ENCODE measurements at regions not wholly inside any gene's neighbourhood (a gene's known extent, or its start where the extent isn't known, plus 50 kb on each side); places are given as distances from the start of the nearest gene placed in this dataset.
"Not testable (repeated sequence)": the region's sequence is repeated elsewhere in the genome, so short reads cannot be mapped to it uniquely, and the experiment has no call there.

- DNase-seq (ENCODE audit: low read depth) = not testable (repeated sequence)
Observed at GRCh38 chr1:157368941-157369340, 183.4 kb downstream of the FCRL5 start.

- no peak for DNase-seq (ENCODE audit: low read depth)
Observed at GRCh38 chr1:157368363-157368762, 184.0 kb downstream of the FCRL5 start.

- no peak for DNase-seq (ENCODE audit: low read depth)
Observed at GRCh38 chr1:157367870-157368269, 184.4 kb downstream of the FCRL5 start.

GRCh38 chr1:157367091-157367739, 185.1 kb downstream of the FCRL5 start:
- no peak for DNase-seq (ENCODE audit: low read depth)

- no peak for DNase-seq (ENCODE audit: low read depth)
Observed at GRCh38 chr1:157364612-157365011, 187.7 kb downstream of the FCRL5 start.

GRCh38 chr1:157363660-157364140, 188.6 kb downstream of the FCRL5 start:
- peak; percentile 47 for DNase-seq (ENCODE audit: low read depth)

- DNase-seq (ENCODE audit: low read depth) = no peak
Observed at GRCh38 chr1:157360023-157360390, 192.3 kb downstream of the FCRL5 start.

GRCh38 chr1:157359314-157360022, 192.8 kb downstream of the FCRL5 start:
- no peak for DNase-seq (ENCODE audit: low read depth)

GRCh38 chr1:157357111-157357510, 195.2 kb downstream of the FCRL5 start:
- no peak for DNase-seq (ENCODE audit: low read depth)

DNA sequence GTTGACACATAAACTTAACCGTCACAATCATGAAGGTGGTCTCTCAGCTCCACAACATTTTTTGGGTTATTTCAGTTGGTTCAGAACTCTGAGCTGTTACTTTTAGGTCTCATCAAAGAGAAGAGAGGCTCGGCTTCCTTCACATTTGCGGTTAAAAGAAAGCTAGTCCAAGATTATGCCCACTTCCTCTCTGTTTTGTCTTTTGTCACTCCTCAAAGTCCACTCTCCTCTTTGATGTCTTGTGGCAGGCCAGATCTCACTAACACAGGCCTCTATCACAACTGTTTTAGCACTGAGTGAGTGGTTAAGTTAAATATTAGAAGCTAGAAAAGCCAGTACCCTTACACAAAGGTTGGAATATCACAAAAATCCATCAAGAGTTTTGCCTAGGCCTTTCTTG, 195.7 kb downstream of the FCRL5 start:
- no peak for DNase-seq (ENCODE audit: low read depth)

DNA sequence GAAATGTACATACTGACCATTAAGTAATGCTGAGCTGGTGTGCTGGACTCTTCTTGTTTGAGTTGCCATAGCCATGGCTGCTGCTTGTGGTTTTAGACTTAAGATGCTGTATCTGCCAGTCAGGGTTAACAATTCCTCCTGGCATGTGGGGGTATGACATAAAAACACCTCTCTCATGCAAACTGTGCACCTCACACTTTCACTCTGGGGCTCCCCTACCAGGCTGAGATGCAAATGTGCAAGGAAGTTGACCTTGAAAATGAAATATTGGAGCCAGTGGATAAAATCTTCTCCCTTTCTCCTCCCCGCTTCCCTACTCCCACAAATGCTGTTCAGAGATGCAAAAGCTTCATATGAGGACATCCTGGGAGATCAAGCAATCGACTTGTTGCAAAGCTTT, 198.8 kb downstream of the FCRL5 start:
- DNase-seq (ENCODE audit: low read depth) = no peak

GRCh38 chr1:157352817-157353408, 199.4 kb downstream of the FCRL5 start:
- DNase-seq (ENCODE audit: low read depth) = no peak

DNA sequence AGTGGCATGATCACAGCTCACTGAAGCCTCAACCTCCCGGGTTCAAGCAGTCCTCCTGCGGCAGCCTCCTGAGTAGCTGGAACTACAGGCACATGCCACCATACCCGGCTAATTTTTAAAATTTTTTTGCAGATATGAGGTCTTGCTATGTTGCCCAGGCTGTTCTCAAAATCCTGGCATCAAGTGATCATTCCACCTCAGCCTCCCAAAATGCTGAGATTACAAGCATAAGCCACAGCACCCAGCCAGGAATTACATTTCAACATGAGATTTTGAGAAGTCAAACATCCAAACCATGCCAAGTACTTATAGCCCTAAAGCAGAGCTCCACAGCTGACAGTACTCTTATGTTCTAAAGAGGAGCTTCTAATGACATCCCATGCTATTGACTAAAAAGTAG, 200.1 kb downstream of the FCRL5 start:
- no peak for DNase-seq (ENCODE audit: low read depth)

DNA sequence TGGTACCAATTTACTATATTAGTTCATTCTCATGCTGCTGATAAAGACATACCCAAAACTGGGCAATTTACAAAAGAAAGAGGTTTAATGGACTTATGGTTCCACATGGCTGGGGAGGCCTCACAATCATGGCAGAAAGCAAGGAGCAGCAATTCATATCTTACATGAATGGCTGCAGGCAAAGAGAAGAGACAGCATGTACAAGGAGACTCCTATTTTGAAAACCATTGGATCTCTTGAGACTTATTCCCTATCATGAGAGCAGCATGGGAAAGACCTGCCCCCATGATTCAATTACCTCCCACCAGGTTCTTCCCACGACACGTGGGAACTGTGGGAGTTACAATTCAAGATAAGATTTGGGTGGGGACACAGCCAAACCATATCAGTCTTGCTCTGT, 200.5 kb downstream of the FCRL5 start:
- DNase-seq (ENCODE audit: low read depth) = not testable (repeated sequence)

GRCh38 chr1:157348538-157349480, 203.5 kb downstream of the FCRL5 start:
- no peak for DNase-seq (ENCODE audit: low read depth)

GRCh38 chr1:157347506-157347905, 204.8 kb downstream of the FCRL5 start:
- DNase-seq (ENCODE audit: low read depth) = no peak

GRCh38 chr1:157337785-157338184, 199.6 kb upstream of the ETV3 start:
- DNase-seq (ENCODE audit: low read depth) = not testable (repeated sequence)

DNA sequence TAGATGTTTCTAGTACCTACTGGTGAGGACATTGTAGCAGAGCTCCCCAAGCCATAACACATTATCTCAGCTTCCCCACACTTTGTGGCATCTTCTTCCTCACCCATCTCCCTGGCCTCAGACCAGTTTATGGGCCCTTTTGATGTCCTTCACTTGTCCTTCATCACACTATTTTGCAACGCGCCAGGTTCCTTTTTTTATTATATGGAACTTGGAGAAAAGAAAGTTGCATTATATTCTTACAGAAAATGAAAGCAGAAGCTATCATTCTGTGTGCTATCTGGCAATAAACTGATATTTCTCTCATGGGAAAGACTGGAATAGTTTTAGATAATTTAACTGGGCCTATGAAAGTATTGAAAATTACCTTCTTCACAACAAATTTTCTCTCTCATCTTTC, 196.9 kb upstream of the ETV3 start:
- DNase-seq (ENCODE audit: low read depth) = no peak

DNA sequence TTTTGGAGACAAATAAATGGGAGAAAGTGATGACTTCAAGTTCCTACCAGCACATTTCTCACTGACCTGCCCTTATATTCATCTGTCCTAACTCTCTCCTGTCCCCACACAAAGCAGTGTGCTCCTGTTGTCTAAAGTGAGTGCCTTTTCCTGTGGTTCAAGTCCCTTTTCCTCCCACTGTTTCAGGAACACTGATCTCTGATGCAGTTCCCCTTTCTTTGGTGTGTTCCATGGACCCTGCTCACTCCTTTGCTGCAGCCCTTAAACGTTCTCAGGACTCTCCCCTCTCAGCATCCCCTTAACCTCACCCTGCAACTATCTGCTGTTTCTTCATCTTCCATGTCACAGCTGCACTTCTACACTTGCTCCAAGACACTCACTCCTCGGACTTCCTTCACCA, 195.8 kb upstream of the ETV3 start:
- no peak for DNase-seq (ENCODE audit: low read depth)

GRCh38 chr1:157330177-157330576, 192.0 kb upstream of the ETV3 start:
- DNase-seq (ENCODE audit: low read depth) = not testable (repeated sequence)

- not testable (repeated sequence) for DNase-seq (ENCODE audit: low read depth)
Observed at GRCh38 chr1:157328120-157328519, 189.9 kb upstream of the ETV3 start.

All from LHCN-M2 (cell line).